ENCODE measurements at regions not wholly inside any gene's neighbourhood (a gene's known extent, or its start where the extent isn't known, plus 50 kb on each side); places are given as distances from the start of the nearest gene placed in this dataset.

GRCh38 chr4:189850239-189850856 lies 90.3 kb upstream of the FRG1 start:
- no peak overlapping the region for H3K27ac Mint-ChIP-seq
- peaks cover 2% of the 10 kb centered on the region for H3K36me3 Mint-ChIP-seq (ENCODE audit: insufficient read depth)
- H3K4me3 Mint-ChIP-seq (ENCODE audit: low read depth), result no peak overlapping the region
- peaks cover 59% of the 10 kb centered on the region for H3K9me3 Mint-ChIP-seq (ENCODE audit: low read depth)
- no peaks in the 10 kb centered on the region for H3K4me1 Mint-ChIP-seq (ENCODE audit: low read depth)
- DNase-seq (ENCODE audit: low spot score, unreplicated experiment), result no peak
- TF ChIP-seq CTCF (IDR thresholded peaks at IDR 0.05; ENCODE audit: unreplicated experiment), result no peak
- no peaks in the 10 kb centered on the region for H3K27me3 Mint-ChIP-seq

GRCh38 chr4:189858435-189858834 lies 82.2 kb upstream of the FRG1 start:
- H3K36me3 Mint-ChIP-seq (ENCODE audit: insufficient read depth), result peaks cover 7% of the 10 kb centered on the region
- H3K4me3 Mint-ChIP-seq (ENCODE audit: low read depth), result no peak overlapping the region
- H3K4me1 Mint-ChIP-seq (ENCODE audit: low read depth), result no peaks in the 10 kb centered on the region
- H3K27ac Mint-ChIP-seq, result no peak overlapping the region
- DNase-seq (ENCODE audit: low spot score, unreplicated experiment), result no peak
- H3K9me3 Mint-ChIP-seq (ENCODE audit: low read depth), result peaks cover 57% of the 10 kb centered on the region
- H3K27me3 Mint-ChIP-seq, result no peaks in the 10 kb centered on the region
- TF ChIP-seq CTCF (IDR thresholded peaks at IDR 0.05; ENCODE audit: unreplicated experiment), result no peak

GRCh38 chr4:189861101-189861500 lies 79.6 kb upstream of the FRG1 start:
- no peaks in the 10 kb centered on the region for H3K27me3 Mint-ChIP-seq
- no peak for TF ChIP-seq CTCF (IDR thresholded peaks at IDR 0.05; ENCODE audit: unreplicated experiment)
- peaks cover 6% of the 10 kb centered on the region for H3K36me3 Mint-ChIP-seq (ENCODE audit: insufficient read depth)
- no peak for DNase-seq (ENCODE audit: low spot score, unreplicated experiment)
- no peak overlapping the region for H3K4me3 Mint-ChIP-seq (ENCODE audit: low read depth)
- H3K9me3 Mint-ChIP-seq (ENCODE audit: low read depth), result peaks cover 40% of the 10 kb centered on the region
- no peaks in the 10 kb centered on the region for H3K4me1 Mint-ChIP-seq (ENCODE audit: low read depth)
- no peak overlapping the region for H3K27ac Mint-ChIP-seq

- Mint-ChIP-seq H3K36me3 (ENCODE audit: insufficient read depth) (peaks cover 3% of the 10 kb centered on the region), H3K27ac (no peak overlapping the region), H3K4me3 (ENCODE audit: low read depth) (no peak overlapping the region), H3K9me3 (ENCODE audit: low read depth) (peaks cover 49% of the 10 kb centered on the region), H3K4me1 (ENCODE audit: low read depth) (no peaks in the 10 kb centered on the region), H3K27me3 (no peaks in the 10 kb centered on the region)
- TF ChIP-seq CTCF (IDR thresholded peaks at IDR 0.05; ENCODE audit: unreplicated experiment), result no peak
- no peak for DNase-seq (ENCODE audit: low spot score, unreplicated experiment)
These were observed 71.4 kb upstream of the FRG1 start for GRCh38 chr4:189869236-189869635.

- Mint-ChIP-seq H3K36me3 (ENCODE audit: insufficient read depth) (peaks cover 3% of the 10 kb centered on the region), H3K4me1 (ENCODE audit: low read depth) (no peaks in the 10 kb centered on the region), H3K27me3 (no peaks in the 10 kb centered on the region), H3K4me3 (ENCODE audit: low read depth) (no peak overlapping the region), H3K27ac (no peak overlapping the region), H3K9me3 (ENCODE audit: low read depth) (peaks cover 59% of the 10 kb centered on the region)
- no peak for TF ChIP-seq CTCF (IDR thresholded peaks at IDR 0.05; ENCODE audit: unreplicated experiment)
- no peak for DNase-seq (ENCODE audit: low spot score, unreplicated experiment)
These were observed 70.0 kb upstream of the FRG1 start for GRCh38 chr4:189870511-189871234.
